GM21786 (cell line): ENCODE measurements at regions not wholly inside any gene's neighbourhood (a gene's known extent, or its start where the extent isn't known, plus 50 kb on each side); places are given as distances from the start of the nearest gene placed in this dataset.
A peak's percentile ranks its signal among the peaks of the same experiment; 100 is the strongest.

Source experiments
- ATAC-seq: cut with Tn5 transposase; IDR thresholded peaks from one replicate; pipeline ENCODE4 v1.9.1; 2021; ENCODE audit not compliant: unreplicated experiment

DNA sequence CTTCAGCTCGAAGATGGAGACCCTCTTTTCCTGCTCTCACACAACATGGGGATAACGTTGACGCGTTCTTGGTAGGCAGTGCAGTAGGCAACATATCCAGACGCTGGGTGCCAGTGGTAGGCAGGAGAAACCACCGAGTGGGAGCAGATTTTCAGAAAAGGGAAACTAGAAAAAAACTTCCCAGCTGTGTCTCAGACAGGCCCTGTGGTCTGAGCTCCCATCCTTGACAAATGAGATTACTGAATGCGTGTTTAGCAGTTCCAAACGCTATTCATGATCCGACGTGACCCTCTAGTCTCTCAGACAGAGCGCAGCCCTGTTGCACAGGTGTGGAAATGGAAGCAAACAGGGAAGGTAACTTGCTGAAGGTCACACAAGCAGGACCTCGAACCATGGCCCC, 83.9 kb upstream of the DUSP22 start:
- ATAC-seq = no peak

GRCh38 chr6:208938-209337, 83.3 kb upstream of the DUSP22 start:
- no peak for ATAC-seq

DNA sequence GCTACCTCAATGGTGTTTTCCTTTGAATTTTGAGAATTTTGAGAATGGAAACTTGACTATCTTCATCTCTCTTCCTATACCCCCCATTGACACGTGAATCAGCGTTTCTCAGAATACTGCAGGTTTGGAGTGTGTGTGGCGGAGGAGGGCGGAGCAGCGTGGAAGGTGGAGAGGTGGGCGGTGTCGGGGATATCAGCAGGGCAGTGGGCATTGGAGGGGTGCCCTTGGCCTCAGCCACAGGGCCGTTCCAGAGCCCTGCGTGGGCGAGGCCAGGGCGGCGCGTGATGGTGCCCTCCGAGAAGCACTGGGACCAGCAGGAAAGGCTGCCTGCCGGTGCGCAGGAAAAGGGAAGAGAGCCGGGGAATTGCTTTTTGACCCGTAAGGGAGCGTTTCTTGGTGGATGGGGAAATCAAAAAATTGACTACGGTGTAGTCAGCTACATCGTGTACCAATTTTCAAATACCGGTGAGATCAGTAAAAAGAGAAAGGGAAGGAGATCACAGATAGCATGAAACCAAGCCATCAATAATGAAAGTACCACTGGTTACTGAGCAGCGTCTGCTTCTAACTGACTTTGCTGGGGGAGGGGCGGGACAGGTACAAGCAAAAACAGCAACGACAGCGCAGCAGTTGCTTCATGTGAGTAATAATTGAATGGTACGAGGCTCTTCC, 82.7 kb upstream of the DUSP22 start:
- peak; percentile 86 for ATAC-seq

DNA sequence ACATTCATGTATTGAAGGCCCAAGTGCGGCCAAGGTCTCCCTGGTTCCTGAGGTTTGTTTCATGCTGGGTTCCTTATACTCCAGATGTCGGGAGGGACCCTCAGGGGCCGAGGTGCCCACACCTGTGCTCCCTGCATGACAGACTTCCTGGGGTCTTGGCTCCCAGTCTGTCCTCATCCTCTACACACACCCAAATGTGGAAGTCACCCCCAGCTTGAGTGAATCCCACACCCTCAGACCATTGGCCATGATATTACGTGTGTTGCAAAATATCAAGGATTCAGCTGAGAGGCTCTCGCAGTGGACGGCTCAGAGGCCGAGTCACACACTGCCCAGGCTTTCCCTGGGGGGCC, 82.2 kb upstream of the DUSP22 start:
- no peak for ATAC-seq

- ATAC-seq = no peak
Observed at GRCh38 chr6:210778-211374, 81.4 kb upstream of the DUSP22 start.

- ATAC-seq = no peak
Observed at GRCh38 chr6:211871-212497, 80.3 kb upstream of the DUSP22 start.

DNA sequence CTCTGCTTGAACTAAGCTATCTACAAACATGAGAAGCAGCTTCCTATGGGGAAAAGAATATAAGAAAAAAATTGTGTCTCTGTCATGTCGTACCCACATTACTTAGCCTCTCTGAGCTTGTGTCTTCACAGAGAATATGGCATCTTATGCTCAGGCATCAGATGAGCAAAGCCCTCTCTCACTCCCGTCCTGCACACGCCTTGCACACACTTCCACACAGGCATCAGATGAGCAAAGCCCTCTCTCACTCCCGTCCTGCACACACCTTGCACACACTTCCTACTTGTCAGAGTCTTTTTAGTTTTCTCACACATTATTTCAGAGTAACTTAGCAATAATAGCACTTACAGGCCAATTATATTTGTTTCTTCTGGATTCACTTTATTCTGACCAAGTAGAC, 79.0 kb upstream of the DUSP22 start:
- no peak for ATAC-seq

GRCh38 chr6:214428-214827, 77.9 kb upstream of the DUSP22 start:
- no peak for ATAC-seq

DNA sequence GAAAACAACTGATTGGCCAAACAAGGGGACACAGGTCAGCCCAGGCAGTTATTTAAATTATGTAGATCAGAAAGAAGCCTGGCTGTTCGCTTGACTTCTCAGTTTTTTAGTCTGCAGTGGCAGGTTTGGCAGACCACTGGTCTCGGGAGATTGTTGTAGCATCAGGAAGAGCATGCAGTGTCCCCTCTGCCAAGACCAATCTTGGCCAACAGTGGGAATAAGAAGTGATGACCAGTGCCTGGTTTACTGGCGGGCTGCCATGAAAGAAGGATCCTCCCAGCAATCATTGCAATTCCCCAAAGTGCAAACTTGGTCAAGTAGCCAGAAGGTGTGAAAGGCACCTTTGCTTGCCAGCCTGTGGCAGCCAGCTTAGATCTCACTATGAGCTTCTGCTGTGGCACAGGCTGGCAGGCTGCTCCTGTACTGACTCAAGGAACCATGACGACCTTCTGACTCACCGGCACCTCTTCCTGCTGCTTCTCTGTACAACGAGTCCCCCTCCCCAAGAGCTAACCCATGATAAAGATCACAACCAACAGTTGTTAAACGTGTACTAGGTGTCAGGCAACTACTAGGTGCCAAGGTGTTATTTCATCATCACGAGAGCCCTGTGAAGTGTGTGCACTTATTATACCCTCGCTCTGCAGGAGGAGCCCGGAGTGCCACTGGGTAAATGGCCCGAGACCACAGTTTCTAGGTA, 76.8 kb upstream of the DUSP22 start:
- no peak for ATAC-seq

DNA sequence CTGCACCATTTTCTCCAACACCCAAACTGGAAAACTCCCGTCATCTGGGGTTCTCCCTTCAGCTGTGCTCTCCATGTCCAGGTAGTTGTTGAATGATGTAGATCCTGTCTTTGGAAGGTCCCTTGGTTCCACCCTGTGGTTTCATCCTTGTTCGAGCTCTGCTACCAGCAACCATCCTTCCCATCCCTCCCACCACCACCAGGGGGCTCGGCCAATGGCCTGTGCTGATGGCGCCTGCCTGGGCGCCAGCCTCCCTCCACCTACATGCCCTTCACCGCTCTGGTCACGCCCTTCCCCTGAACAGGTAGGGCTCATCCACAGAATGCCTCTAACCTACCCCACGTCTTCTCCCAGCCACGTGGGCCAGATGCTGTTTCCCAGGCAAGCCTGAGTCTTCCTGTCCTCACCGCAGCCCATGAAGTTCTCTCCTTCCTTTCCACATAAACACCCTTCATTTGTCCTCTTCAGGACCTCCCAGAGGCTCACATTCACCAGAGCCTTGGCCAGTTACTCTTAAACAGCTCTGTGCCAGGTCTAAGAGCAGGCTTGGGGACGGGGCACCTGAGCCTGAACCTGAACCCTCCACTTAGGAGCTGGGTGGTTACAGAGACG, 75.1 kb upstream of the DUSP22 start:
- no peak for ATAC-seq

DNA sequence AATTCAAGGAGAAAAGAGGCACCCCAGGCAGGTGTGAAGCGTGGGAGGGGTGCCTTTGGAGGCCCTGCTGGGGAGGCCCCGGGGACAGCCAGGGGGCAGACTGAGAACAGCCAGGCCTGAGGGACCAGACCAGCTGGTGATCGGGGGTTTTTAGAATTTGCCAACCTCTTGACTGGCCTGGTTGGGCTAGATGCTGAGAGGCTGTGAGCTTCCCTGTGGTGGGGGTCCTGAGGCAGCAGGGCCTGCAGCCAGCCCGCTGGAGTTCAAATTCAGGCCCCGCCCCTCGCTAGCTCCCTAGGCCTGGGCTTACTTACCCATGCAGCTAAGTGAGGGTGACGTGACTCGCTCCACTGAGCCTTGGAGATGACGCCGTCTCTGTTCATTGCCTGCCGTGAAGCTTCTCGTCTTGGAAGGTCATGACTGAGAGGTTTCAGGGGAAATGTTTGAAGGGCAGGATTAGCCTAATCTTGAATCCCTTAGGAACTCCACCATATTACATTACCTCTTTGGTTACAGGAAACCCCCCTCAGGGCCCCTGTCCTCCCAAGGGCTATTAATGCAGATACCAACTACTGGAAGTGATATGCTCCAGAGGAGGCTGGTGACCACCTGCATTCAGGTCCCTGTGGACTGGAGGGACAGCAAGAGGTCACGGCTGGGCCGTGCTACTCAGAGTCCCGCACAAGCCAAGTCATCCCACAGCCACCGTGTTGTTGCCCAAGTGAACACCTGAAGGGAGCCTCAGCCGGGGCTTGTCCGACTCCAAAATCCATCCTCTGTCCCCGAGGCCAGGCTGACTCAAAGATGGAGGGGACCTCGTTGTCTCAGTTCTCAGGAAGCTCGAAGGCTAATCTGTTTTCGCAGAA, 73.9 kb upstream of the DUSP22 start:
- ATAC-seq = peak; percentile 40

- no peak for ATAC-seq
Observed at GRCh38 chr6:219019-219570, 73.2 kb upstream of the DUSP22 start.

GRCh38 chr6:219641-220198, 72.6 kb upstream of the DUSP22 start:
- ATAC-seq = no peak

- no peak for ATAC-seq
Observed at GRCh38 chr6:220312-220711, 72.0 kb upstream of the DUSP22 start.

DNA sequence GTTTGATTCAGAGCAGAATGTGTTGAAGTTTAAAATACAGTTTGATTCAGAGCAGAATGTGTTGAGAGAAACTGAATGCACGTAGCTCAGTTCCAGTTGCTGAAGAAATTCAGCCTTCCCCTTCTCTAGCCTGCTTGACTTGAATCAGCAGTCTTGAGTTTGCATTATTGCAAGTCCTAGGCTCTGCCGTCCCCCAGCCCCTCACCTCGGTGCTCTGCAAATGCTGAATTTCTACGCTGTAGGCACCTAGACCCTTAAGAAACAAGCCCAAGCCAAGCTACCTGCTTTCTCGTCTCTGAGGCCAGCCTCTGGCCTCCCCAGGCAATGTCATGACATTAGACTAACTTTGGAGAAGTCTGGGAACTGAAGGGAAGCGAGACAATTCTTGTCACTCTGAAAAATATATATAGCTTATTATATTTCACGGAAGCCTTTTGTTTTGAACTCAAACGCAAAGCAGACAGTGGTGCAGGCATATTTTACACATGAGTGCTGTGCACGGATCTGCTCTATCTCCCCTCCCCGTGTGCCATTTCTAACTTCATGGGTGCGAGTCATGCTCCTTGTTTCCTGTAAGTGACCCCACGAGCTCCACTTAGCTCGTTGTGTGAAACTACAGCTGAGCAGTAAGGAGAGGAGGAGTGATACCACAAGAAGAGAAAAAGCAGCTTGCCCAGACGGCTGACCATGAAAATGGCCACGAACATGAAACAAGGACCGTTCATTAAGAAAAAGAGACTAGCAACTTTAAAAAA, 71.4 kb upstream of the DUSP22 start:
- no peak for ATAC-seq

DNA sequence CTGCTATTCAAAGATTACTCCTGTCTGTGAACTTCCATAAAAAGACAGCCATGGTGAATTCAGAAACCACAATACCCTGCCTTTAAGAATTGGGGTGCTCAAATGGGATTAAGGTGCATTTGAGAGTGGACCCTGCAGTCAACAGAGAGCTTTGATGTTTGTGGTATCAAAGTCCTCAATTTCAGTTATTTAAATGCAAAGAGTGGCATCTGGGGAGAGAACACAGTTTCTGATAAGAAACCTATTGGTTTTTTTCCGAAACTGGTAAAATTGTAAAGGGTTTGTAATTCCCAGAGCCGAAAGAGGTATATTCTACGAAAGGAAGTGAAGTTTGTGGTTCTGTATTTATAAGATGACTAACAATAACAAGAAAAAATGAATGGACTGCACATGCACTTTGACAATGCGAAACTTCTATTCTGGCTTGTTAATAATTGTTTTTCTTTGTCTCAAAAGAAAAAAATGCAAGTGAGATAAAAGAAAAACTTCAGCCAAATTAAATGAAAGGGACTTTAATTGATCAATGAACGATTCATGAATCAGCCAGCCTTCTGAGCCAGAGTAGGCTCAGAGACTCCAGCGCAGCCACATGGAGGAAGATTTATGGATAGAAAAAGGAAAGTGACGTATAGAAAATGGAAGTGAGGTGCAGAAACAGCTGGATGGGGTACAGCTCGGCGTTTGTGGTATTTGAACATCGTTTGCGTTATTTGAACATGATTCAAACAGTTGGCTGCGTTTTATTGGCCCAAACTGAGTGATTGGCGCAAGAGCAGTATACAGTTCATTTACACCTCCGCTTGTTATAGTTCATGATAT, 70.5 kb upstream of the DUSP22 start:
- no peak for ATAC-seq

GRCh38 chr6:222468-222867, 69.8 kb upstream of the DUSP22 start:
- no peak for ATAC-seq

- no peak for ATAC-seq
Observed at GRCh38 chr6:223136-223535, 69.2 kb upstream of the DUSP22 start.

DNA sequence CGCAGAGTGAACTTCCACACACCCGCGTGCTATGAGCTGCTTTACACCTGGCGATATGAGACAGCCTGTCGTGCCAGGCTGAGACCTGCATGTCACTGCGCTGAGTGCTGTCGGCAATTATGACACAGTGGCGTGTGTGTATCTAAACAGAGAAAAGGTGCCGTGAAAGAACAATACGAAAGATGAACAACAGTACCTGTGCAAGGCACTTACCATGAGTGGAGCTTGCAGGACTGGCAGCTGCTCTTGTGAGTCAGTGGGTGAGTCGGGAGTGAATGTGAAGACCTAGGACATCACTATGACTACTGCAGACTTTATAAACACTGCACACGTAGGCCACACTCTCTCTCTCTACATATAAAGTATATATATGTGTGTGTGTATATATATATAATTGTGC, 68.5 kb upstream of the DUSP22 start:
- no peak for ATAC-seq
